IMR-90 (cell line): ENCODE measurements at regions not wholly inside any gene's neighbourhood (a gene's known extent, or its start where the extent isn't known, plus 50 kb on each side); places are given as distances from the start of the nearest gene placed in this dataset.

ENCODE experiments used
- ATAC-seq: fragments of 200-7000 bp; cut with Tn5 transposase; 2 replicates; pipeline ENCODE4 v1.9.1; 2020; ENCODE audit warnings: low read depth, mild to moderate bottlenecking, moderate library complexity
- BruUV-seq: library from RNA; stranded (reverse); fragments of 400-500 nt; replicated peaks from 2 replicates; lab custom pipeline; 2021; lab: Mats Ljungman, UMichigan
- CTCF ChIA-PET: fragments of 300-600 bp; formaldehyde crosslinking; extraction: SDS; loops from one replicate; lab custom pipeline; 2021; ENCODE audit warnings: antibody characterized with exemption; lab: Yijun Ruan, JAX
- POLR2A ChIA-PET: fragments of 300-600 bp; sonication (Branson Sonifier 250); formaldehyde crosslinking; loops from one replicate; lab custom pipeline; 2022; ENCODE audit warnings: antibody characterized with exemption; ENCODE audit not compliant: unreplicated experiment; lab: Charles Lee
- DNase-seq: peaks from one replicate; pipeline ENCODE4 v3.0.0; 2013
- H2AFZ ChIP-seq: replicated peaks from 2 replicates; pipeline ENCODE3; 2013; ENCODE audit warnings: low read length, mild to moderate bottlenecking; ENCODE audit not compliant: poor library complexity
- H2AK5ac ChIP-seq: 2 replicates; pipeline ENCODE4 v1.6.1; 2013; ENCODE audit warnings: low read depth, low read length, inconsistent platforms
- H2AK9ac ChIP-seq: replicated peaks from 2 replicates; pipeline ENCODE3; 2013; ENCODE audit warnings: mild to moderate bottlenecking, low read depth, low read length, moderate library complexity; ENCODE audit not compliant: poor library complexity
- H2BK120ac ChIP-seq: 2 replicates; pipeline ENCODE4 v1.6.1; 2013; ENCODE audit warnings: low read depth, low read length, inconsistent platforms
- H2BK15ac ChIP-seq: 3 replicates; pipeline ENCODE4 v1.6.1; 2013; ENCODE audit warnings: low read depth, low read length, inconsistent platforms
- H2BK20ac ChIP-seq: 2 replicates; pipeline ENCODE4 v1.6.1; 2013; ENCODE audit warnings: low read depth, mild to moderate bottlenecking, inconsistent platforms, low read length, moderate library complexity
- H2BK5ac ChIP-seq: 2 replicates; pipeline ENCODE4 v1.6.1; 2013; ENCODE audit warnings: mild to moderate bottlenecking, low read depth, low read length, inconsistent platforms; ENCODE audit not compliant: poor library complexity, severe bottlenecking
- H3K14ac ChIP-seq: replicated peaks from 2 replicates; pipeline ENCODE4 v1.6.1; 2013; ENCODE audit warnings: low read depth, low read length, inconsistent platforms
- H3K18ac ChIP-seq: 2 replicates; pipeline ENCODE4 v1.6.1; 2013; ENCODE audit warnings: low read depth, low read length, control low read depth
- H3K23ac ChIP-seq: 2 replicates; pipeline ENCODE4 v1.6.1; 2013; ENCODE audit warnings: low read depth, low read length, inconsistent platforms
- H3K27ac ChIP-seq: 2 replicates; pipeline ENCODE4 v1.5.1; 2013; ENCODE audit warnings: mild to moderate bottlenecking, control low read depth, low read length; ENCODE audit not compliant: insufficient read depth
- H3K27me3 ChIP-seq: 2 replicates; pipeline ENCODE4 v1.6.1; 2013; ENCODE audit warnings: low read length; ENCODE audit not compliant: control insufficient read depth, insufficient read depth
- H3K36me3 ChIP-seq: 2 replicates; pipeline ENCODE4 v1.6.1; 2013; ENCODE audit warnings: low read length, mixed read lengths; ENCODE audit not compliant: control insufficient read depth, insufficient read depth
- H3K4ac ChIP-seq: 2 replicates; pipeline ENCODE4 v1.6.1; 2013; ENCODE audit warnings: low read depth, low read length, inconsistent platforms
- H3K4me1 ChIP-seq: 2 replicates; pipeline ENCODE4 v1.6.1; 2013; ENCODE audit warnings: low read length, mixed read lengths; ENCODE audit not compliant: control insufficient read depth, insufficient read depth
- H3K4me2 ChIP-seq: 2 replicates; pipeline ENCODE4 v1.6.1; 2013; ENCODE audit warnings: low read depth, mild to moderate bottlenecking, control low read depth, low read length, moderate library complexity
- H3K4me3 ChIP-seq: 2 replicates; pipeline ENCODE4 v1.5.1; 2013; ENCODE audit warnings: low read depth, mild to moderate bottlenecking, control low read depth, low read length, moderate library complexity; ENCODE audit not compliant: insufficient read depth
- H3K56ac ChIP-seq: 2 replicates; pipeline ENCODE4 v1.6.1; 2013; ENCODE audit warnings: low read length, inconsistent platforms; ENCODE audit not compliant: insufficient read depth; ENCODE audit errors: extremely low read depth
- H3K79me1 ChIP-seq, 2 experiments: 2 replicates each; pipeline ENCODE4 v1.6.1; 2013; ENCODE audit warnings: low read length in 2 of 2, inconsistent platforms in 1 of 2, low read depth in 1 of 2
- H3K9ac ChIP-seq: 2 replicates; pipeline ENCODE4 v1.6.1; 2013; ENCODE audit warnings: low read depth, low read length, control low read depth
- H3K9me1 ChIP-seq: 2 replicates; pipeline ENCODE4 v1.6.1; 2013; ENCODE audit warnings: low read length, inconsistent platforms; ENCODE audit not compliant: insufficient read depth
- H3K9me3 ChIP-seq: 2 replicates; pipeline ENCODE4 v1.6.1; 2013; ENCODE audit warnings: low read length; ENCODE audit not compliant: control insufficient read depth, insufficient read depth
- H4K20me1 ChIP-seq: 2 replicates; pipeline ENCODE4 v1.6.1; 2013; ENCODE audit warnings: low read length, inconsistent platforms; ENCODE audit not compliant: insufficient read depth
- H4K5ac ChIP-seq: 2 replicates; pipeline ENCODE4 v1.6.1; 2013; ENCODE audit warnings: mild to moderate bottlenecking, low read depth, low read length, control low read depth
- H4K8ac ChIP-seq, 2 experiments: 2 replicates each; pipeline ENCODE4 v1.6.1; 2013; ENCODE audit warnings: low read depth in 2 of 2, low read length in 2 of 2, control low read depth in 1 of 2, inconsistent platforms in 1 of 2
- H4K91ac ChIP-seq: 2 replicates; pipeline ENCODE4 v1.6.1; 2013; ENCODE audit warnings: low read depth, low read length, inconsistent platforms; ENCODE audit not compliant: insufficient read depth
- CEBPB ChIP-seq: IDR thresholded peaks from 2 replicates; pipeline ENCODE4 v1.6.1; 2012; ENCODE audit warnings: low read depth, low read length, improper control_type of control experiment
- CTCF ChIP-seq: conservative IDR thresholded peaks from 2 replicates; pipeline ENCODE4 v1.5.1; 2012; ENCODE audit warnings: mild to moderate bottlenecking, low read depth, low read length, improper control_type of control experiment
- POLR2A ChIP-seq: IDR thresholded peaks from 2 replicates; pipeline ENCODE4 v1.6.1; 2012; ENCODE audit warnings: mild to moderate bottlenecking, low read depth, low read length
- WGBS, 2 experiments: methylation state at CpG; one replicate each; pipeline versions ENCODE4 v1.1.5 to v1.1.7; 2013; ENCODE audit warnings: missing lambda C conversion rate in 2 of 2; ENCODE audit not compliant: insufficient read length in 1 of 2; ENCODE audit errors: extremely low coverage in 2 of 2; 5-methylcytosine and 5-hydroxymethylcytosine counted together
- dilution Hi-C: fragments of 300-500 bp; cut with HindIII; formaldehyde crosslinking; loops from one replicate; pipeline ENCODE4 v1.14.3; 2018; ENCODE audit warnings: low sequenced_read_pairs; ENCODE audit not compliant: unreplicated experiment
- in situ Hi-C: fragments of 300-500 bp; cut with MboI; formaldehyde crosslinking; loops from 3 replicates; pipeline ENCODE4 v1.14.3; 2019; ENCODE audit warnings: low sequenced_read_pairs, inconsistent platforms, mixed read lengths
- intact Hi-C: fragments of 100-400 bp; cut with micrococcal nuclease; formaldehyde crosslinking; loops from 2 replicates; pipeline ENCODE4 v1.10.0; 2022

DNA sequence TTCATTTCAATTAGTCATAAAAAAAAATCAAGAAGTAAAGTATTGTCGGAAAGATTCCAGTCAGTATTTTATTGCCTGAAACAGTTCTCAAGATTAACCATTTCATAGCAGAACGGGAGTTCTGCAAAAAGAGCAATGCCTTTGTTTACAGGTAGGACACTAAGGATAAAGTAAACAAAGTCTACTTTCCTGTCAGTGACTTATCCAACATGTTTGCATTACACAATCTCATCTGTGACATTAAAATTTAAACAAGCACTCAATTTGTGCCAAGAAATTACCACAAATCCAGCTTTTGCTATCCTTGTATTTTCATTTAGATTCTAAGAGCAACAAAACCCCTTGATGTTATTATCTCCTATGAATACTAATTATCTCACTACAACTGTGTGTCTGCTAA lies 306.5 kb upstream of the LDB2 start:
- POLR2A ChIA-PET = interaction anchor here (0.5 kb wide), 1 partner anchor 320 kb away, joined by 3 read pairs; no protein-coding TSS in a partner anchor
- no peak overlapping the region for H3K9ac ChIP-seq
- peak overlapping the region; percentile 65 for H3K4me2 ChIP-seq

More for the DNA sequence above, 306.5 kb upstream of the LDB2 start:
- dilution Hi-C loops = no loop called here
- Histone ChIP-seq H3K56ac (no peak overlapping the region), H3K79me1 (no peaks in the 10 kb centered on the region), H3K14ac (0 out of 2 replicates have a peak overlapping the region, but pooled peaks have one; percentile 23), H3K9me1 (no peaks in the 10 kb centered on the region), H2AK5ac (no peak overlapping the region), H3K27me3 (no peaks in the 10 kb centered on the region), H2AFZ (no peak overlapping the region), H2BK20ac (no peak overlapping the region), H2BK5ac (no peak overlapping the region), H2AK9ac (no peak overlapping the region), H3K27ac (no peak overlapping the region), H3K4me1 (0 out of 2 replicates have a peak, but pooled peaks cover 4% of the 10 kb centered on the region), H2BK15ac (no peak overlapping the region), H4K91ac (no peak overlapping the region), H4K8ac (peak overlapping the region in 1 of 2 experiments; percentile 53; a peak in 2 of 4 replicates), H4K5ac (no peak overlapping the region), H3K4ac (no peak overlapping the region), H4K20me1 (no peaks in the 10 kb centered on the region), H3K36me3 (no peaks in the 10 kb centered on the region), H3K23ac (no peak overlapping the region), H2BK120ac (no peak overlapping the region; the same call in 1 of the 2 replicates), H3K9me3 (no peaks in the 10 kb centered on the region), H3K4me3 (no peak overlapping the region), H3K18ac (peak overlapping the region; percentile 72)
- in situ Hi-C loops = no loop called here
- TF ChIP-seq CTCF (no peak), CEBPB (peak; percentile 59), POLR2A (no peak)
- ATAC-seq = no peak; the same call in 1 of the 2 replicates
- WGBS, 2 experiments = no CpG with 5 or more reads among the region's 2 CpGs
- intact Hi-C loops = no loop called here
- CTCF ChIA-PET = no interaction called here
- no peak for DNase-seq
- BruUV-seq = no TSS peak
